GM12892 (cell line): ENCODE measurements at regions not wholly inside any gene's neighbourhood (a gene's known extent, or its start where the extent isn't known, plus 50 kb on each side); places are given as distances from the start of the nearest gene placed in this dataset.

ENCODE experiments used
- DNase-seq: peaks from one replicate; pipeline ENCODE4 v3.0.0; 2011; ENCODE audit not compliant: insufficient read length
- FAIRE-seq: peaks from 2 replicates; lab custom pipeline; 2011; peaks lifted over from hg19 to GRCh38; lab: Jason Lieb, UNC
- POLR2A ChIP-seq: IDR thresholded peaks from 2 replicates; pipeline ENCODE4 v1.6.1; 2011; ENCODE audit warnings: low read depth, low read length, control low read depth
- POLR2AphosphoS5 ChIP-seq: IDR thresholded peaks from 2 replicates; pipeline ENCODE4 v1.6.1; 2011; ENCODE audit warnings: low read depth, low read length, control low read depth
- TAF1 ChIP-seq: IDR thresholded peaks from 2 replicates; pipeline ENCODE4 v1.6.1; 2011; ENCODE audit warnings: low read depth, mild to moderate bottlenecking, control low read depth, low read length, borderline replicate concordance

DNA sequence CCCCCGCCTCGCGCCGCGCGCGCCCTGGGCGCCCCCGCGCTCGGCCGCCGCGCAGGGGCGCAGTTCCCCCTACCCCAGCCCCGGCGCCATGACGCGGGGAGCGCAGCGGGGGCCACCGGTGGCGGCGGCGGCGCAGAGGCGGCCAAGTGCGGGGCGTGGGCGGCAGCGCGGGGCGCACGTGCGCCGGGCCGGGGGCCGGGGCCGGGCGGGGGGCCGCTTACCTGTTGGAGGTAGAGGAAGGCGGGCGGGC lies 108.3 kb downstream of the ENGASE start:
- TF ChIP-seq POLR2A (no peak), TAF1 (no peak), POLR2AphosphoS5 (no peak)
- no peak for FAIRE-seq
- no peak for DNase-seq

DNA sequence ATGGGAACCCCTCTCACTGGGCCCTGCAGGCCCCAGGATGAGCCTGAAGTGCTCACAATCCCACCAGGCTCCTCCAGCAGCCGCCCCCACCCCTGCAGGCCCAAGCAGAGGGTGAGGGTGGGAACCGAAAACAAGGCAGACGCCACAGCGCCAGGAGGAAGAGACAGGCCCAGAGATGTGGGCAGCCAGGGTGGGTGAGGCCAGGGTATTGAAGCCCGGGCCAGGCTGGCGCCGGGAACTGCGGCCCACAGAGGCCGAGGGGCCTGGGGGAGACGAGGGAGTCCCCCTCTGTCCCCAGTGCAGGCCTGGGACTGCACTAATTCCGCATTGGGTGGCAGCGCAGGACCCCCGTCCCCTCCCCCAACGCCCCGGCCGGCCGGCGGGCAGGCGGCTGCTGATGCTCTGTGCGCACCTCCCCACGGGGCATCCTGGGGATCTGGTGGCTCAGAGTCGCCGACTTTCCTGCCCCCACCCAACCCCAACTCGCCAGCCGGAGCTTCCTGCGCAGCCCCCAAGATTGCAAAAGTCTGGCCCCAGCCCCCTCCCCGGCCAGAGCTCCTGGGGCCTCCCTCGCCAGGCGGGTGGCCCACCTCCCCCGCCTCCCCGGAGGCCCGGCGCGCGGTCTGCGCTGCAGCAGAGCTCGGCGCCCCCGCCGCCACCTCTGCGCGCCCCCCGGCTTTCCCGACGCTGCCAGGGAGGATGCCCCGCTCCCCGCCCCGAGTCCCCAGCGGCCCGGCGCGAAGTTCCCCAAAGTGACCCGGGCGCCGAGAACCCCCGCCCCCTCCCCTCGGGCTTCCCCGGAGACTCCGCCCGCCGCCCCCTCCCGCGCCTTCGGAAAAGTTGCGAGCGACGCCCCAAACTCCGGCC lies 107.8 kb downstream of the ENGASE start:
- TF ChIP-seq TAF1 (no peak), POLR2AphosphoS5 (no peak), POLR2A (no peak)
- DNase-seq (no peak), FAIRE-seq (no peak)

DNA sequence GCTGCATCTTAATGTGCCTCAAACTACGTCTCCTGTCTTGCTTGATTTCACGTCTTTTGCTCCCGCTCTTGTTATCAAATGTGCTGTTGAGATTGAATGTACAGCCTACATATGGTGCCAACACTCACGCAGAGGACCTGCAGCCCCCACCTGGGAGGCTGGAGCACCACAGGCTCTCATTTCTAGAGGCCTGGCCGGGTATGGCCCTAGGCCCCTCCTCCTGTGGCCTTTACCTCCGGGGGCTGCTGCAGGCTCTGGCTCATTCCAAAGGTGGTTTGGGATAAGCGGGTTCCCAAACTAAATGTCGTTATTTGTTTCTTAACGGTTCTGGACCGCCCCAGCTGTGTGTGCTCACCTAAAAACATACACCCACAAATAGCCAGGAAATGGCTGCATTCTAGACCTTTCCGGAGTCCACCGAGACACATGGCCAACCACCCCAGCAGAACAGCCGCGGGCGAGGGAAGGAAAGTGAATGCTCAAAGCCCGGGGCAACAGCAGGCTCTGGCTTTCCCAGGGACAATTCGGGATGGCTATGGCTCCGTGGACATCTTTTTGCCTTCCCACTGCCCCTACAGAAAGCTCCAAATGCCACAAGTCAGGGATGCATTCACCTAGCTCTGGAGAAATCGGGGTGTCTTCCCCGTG lies 105.9 kb downstream of the ENGASE start:
- TF ChIP-seq POLR2AphosphoS5 (no peak), TAF1 (no peak), POLR2A (no peak)
- DNase-seq: no peak
- no peak for FAIRE-seq

DNA sequence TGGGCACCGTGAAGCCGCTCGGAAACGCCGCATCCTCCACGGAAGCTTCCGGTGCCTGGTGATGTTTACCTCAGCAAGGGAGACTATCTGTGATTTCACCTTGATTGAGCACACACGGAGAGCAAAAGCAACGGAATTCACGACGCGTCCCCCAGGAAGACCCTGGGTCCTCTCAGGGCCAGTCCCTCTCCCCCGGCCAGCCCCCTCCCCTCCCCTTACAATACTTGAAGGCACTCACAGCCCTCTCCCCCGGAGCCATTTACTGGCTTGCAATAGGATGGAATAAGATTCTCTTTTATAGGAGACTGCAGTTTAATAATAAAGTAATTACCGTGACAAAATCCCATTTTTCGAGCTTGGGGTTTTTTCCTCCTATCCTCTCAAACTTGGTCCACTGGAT lies 104.7 kb downstream of the ENGASE start:
- TF ChIP-seq TAF1 (no peak), POLR2A (no peak), POLR2AphosphoS5 (no peak)
- DNase-seq (no peak), FAIRE-seq (no peak)

DNA sequence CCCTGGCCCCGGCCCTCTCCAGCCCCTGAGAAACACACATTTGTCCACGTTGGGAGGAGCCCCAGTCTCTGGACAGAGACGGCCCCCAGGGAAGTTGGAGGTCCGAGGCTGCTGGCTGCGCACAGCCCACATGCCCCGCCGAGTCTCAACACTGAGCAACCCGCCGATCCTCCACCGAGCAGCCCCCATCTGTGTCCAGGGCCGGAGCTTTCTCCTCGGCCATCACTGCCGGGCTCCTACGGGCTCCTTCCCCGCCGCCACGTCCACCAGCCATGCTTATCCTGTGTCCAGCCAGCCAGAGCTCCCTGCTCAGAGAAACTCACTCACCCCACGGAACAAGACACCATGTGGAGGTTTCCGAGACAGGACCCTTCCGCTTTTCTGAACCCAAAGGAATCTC lies 103.3 kb downstream of the ENGASE start:
- no peak for DNase-seq
- no peak for FAIRE-seq
- TF ChIP-seq POLR2AphosphoS5 (no peak), TAF1 (no peak), POLR2A (no peak)

DNA sequence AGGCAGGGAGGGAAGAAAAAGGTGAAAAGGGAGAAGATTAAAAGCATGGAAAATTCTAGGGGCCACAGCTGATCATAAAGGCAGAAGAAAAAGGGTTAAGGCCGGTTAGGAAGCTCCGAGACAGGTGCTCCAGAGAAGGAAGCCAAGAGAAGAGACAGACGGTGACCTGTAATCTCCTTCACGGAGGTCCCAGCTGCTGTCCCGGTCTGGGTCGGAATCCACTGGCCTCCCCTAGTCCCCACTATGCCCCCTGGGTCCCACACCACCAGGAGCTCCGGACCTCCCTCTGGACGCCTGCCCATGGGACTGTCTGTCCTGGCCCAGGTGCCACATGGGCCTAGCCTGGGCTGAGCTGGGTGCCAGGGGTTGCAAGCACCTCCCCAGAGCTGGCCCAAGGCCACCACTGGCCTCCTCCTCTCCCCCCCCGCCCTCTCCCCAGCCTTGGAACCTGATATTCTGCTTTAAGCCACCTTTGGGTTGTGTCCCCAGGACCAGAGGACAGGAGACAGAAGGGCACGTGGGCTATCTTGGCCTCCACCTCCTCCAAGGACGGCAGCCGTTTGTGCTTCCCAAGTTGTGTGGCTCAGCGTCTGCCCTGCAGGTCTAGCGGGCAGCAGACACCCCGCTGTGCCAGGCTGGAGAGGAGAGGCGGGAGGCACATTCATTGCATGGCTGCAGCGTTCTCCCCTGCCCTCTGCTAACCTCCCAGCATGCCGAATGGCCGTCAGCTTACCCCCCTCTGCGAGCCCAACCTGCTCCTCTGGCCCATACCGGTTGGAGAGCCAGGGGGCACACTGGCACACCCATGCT lies 102.4 kb downstream of the ENGASE start:
- TF ChIP-seq TAF1 (no peak), POLR2A (no peak), POLR2AphosphoS5 (no peak)
- DNase-seq (no peak), FAIRE-seq (no peak)

DNA sequence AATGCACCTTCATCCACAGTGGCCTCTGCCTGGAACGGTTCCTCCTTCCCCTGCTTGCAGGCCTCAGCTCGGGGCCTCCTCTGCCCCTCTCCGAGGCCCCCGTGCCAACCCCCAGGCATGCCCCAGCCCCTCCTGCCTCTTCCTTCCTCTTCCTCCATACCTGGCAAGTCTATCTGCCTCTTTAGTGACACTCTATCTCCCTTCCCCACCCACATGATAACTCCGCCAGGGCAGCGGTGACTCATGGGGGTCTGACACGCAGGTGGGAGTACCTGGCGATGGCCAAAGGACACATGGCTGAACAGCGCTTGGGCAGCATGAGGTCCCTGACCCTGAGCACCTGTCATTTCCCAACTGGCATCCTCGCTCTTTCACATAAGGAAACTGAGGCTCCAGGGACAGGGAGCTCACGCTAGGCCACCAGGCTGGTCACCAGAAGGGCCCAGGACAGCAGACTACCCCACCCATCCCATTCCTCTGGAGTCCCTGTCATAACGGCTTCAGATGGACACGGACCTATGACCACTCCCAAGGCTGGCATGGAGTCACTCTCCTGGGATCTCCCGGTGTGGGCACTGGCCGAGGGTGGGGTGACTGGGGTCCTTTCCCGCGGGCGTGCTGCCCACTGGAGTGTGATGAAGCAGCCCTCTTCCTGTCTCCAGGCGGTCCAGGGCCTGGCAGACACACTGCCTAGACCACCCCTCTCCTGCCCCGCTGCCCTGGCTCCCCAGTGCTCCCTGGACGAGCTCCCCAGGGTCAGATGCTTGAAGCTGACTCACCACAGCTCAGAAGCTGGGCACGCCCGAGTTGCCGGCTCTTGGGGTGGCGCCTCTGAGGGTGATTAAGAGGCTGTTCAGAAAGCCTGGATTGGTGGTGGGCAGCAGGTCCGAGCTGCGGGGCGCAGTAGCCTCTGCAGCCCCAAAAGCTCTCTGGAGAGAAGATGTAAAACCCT lies 100.6 kb downstream of the ENGASE start:
- FAIRE-seq (no peak), DNase-seq (no peak)
- TF ChIP-seq POLR2AphosphoS5 (no peak), TAF1 (no peak), POLR2A (no peak)

DNA sequence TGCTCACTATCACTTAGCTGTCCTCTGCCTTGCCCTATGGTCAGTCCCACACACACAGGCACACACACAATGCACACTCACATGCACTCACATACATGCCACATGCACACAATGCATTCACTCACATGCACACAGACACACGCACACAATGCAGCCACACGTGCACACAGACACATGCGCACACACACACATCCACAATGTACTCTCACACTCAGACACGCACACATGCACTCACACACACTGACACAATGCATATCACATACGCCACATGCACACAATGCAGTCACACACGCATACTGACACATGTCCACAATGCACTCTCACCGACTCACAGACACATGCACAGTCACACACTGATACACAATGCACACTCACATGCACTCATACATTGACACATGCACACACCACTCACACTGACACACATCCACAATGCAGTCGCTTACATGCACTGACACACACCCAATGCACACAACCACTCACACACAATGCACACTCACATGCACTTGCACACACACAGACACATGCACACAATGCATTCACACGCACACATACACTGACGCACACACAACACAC lies 99.7 kb downstream of the ENGASE start:
- DNase-seq (no peak), FAIRE-seq (no peak)
- TF ChIP-seq POLR2A (no peak), POLR2AphosphoS5 (no peak), TAF1 (no peak)

DNA sequence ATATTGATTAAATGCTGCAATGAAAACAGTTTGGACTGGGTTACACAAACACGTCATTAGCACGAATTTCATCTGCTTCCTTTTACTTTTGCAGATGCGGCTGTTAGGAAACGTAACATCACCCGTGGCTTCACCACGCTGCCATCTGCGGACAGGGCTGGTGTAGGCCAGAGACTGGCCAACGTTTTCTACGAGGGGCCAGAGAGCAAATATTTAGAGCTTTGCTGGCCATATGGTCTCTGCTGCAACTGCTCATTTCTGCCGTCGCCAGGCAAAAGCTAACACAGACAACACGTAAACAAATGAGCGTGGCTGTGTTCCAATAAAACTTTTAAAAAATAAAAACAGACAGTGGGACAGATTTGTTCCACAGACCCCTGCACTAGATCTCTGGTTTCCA lies 96.6 kb downstream of the ENGASE start:
- no peak for TF ChIP-seq TAF1
- TF ChIP-seq POLR2AphosphoS5: no peak
- no peak for TF ChIP-seq POLR2A
- FAIRE-seq (no peak), DNase-seq (no peak)

DNA sequence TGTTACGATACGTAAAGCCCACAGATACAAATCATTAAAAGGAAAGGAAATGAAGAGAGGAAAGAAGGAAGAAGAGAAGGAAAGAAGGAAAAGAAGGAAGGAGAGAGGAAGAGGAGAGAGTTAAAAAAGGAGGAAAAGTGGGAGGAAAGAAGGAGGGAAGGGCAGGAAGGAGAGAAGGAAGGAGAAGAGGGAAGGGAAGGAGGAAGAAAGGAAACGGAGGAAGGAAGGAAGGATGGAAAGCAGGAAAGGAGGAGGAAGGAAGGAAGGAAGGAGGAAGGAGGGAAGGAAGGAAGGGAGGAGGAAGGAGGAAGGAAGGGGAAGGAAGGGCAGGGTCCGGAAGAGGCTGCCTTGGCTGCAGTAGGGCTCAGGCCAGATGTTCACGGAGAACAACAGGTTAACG lies 95.2 kb downstream of the ENGASE start:
- TF ChIP-seq TAF1 (no peak), POLR2A (no peak), POLR2AphosphoS5 (no peak)
- FAIRE-seq: no peak
- DNase-seq: no peak

DNA sequence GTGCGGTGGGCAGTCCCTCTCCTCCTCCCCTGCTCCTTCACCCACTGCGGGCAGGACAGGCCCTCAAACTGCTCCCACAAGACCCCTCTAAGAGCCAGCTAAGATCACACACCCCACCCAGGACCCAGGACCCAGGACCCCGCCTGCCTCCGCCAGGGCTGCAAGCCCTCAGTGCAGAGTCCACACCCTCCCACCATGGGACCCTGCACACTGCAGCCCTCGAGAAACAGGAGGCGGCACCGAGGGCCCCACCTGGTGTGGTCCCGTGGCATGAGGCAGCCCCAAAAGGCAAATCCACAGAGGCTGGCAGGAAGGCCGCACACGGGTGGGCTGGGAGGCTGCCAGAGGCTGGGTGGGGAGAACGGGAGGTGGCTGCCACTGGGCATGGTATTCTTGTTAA lies 94.7 kb downstream of the ENGASE start:
- TF ChIP-seq POLR2A: no peak
- DNase-seq: no peak
- FAIRE-seq: no peak

DNA sequence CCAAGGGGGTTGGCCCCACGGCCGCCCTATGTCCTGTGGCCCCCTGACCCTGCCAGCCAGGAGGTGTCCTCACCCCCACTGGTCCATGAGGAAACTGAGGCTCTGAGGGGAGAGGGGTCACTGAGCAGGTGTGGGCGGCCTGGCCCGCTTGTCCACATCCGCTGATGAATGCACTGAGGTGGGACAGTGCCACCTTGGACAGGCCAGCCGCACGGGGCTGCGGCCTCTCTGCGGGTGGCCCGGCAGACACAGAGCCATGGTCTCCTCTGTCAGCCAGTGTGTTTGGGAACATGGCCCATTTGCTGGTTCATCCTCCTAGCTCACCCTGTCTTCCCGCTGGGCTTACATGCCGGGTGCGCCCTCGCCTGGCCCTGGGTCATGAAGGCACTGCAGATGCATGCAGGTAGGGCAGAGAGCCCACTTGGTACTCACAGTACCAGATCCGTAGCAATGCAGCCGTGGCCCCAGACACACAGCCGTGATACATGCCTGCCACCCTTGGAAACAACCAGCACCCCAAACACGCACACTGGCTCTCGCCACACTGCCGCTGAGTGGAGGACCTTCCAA lies 93.9 kb downstream of the ENGASE start:
- no peak for TF ChIP-seq TAF1
- no peak for TF ChIP-seq POLR2AphosphoS5
- TF ChIP-seq POLR2A: no peak
- DNase-seq (no peak), FAIRE-seq (no peak)
